Neural progenitor cell (in vitro differentiated cells): ENCODE measurements at regions not wholly inside any gene's neighbourhood (a gene's known extent, or its start where the extent isn't known, plus 50 kb on each side); places are given as distances from the start of the nearest gene placed in this dataset.
"Not testable (repeated sequence)": the region's sequence is repeated elsewhere in the genome, so short reads cannot be mapped to it uniquely, and the experiment has no call there.

Experiments used
- CTCF ChIP-seq: fragments of 200-600 bp; sonication (generic); IDR thresholded peaks from 2 replicates; pipeline ENCODE4 v1.5.1; 2017; ENCODE audit warnings: antibody characterized with exemption, mild to moderate bottlenecking
- EZH2 ChIP-seq: fragments of 200-600 bp; sonication (generic); IDR thresholded peaks from 2 replicates; pipeline ENCODE4 v1.6.1; 2017; ENCODE audit warnings: antibody characterized with exemption, mild to moderate bottlenecking, moderate library complexity
- EZH2phosphoT487 ChIP-seq: fragments of 200-600 bp; sonication (generic); IDR thresholded peaks from 2 replicates; pipeline ENCODE4 v1.6.1; 2017; ENCODE audit warnings: antibody characterized with exemption

GRCh38 chr2:77793500-77793899 is 271.3 kb upstream of the LRRTM4 start:
- TF ChIP-seq CTCF, EZH2, EZH2phosphoT487: not testable (repeated sequence)
